COLO668 (cell line): ENCODE measurements at regions not wholly inside any gene's neighbourhood (a gene's known extent, or its start where the extent isn't known, plus 50 kb on each side); places are given as distances from the start of the nearest gene placed in this dataset.

Experiments
- DNase-seq: peaks from one replicate; lab custom pipeline; 2025; ENCODE audit not compliant: unreplicated experiment; lab: John Stamatoyannopoulos, UW

DNA sequence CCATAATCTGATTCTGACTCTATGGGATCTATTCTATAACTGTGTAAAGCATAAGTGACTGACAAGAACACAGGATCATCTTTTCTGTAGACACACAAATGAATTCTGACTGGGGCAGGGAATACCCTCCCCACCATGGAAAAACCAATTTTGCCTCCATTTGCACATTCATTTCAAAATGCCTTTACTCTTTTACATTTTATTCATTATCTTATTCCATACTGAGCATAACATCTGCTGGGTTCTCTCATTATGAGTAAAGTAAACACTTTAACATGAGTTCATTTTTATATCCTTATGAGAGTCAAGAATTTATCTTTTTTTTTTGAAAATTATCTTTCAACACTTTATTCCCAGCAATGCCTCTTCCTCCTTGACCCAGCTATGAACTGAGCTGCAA, 163.5 kb downstream of the RNF152 start:
- DNase-seq, result no peak

DNA sequence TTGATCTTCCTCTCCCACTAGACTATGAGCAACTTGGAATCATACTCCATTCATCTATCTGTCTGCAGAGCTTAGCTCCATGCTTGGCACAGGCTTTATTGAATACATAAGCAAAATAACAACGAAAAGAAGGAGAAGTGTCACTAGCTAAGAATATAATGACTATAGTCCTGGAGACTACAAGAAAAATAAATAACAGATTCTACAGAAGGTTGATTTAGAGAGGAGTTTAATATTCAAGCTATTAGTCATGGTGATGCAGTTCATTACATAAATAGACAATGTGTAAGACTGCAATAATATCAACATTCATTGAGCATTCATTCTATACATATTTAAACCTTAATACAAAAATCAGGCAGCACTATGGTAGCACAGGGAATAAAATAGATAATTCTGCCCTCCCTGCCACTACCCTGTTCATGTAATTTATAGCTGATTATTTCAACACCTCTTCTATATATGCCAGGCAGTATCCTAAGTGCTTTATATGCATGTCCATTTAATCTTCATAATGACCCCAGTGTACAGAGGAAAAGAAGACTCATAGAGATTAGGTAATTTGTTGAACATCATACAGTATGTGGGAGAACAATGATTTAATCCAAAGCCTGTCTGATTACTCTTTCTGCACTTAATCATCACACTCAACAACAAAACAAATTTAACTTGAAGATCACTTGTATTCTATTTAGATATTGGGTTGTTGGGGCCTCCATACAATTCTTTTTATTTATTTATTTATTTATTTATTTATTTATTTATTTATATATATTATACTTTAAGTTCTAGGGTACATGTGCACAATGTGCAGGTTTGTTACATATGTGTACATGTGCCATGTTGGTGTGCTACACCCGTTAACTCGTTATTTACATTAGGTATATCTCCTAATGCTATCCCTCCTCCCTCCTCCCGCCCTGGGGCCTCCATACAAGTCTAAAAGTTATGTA, 165.3 kb downstream of the RNF152 start:
- no peak for DNase-seq

DNA sequence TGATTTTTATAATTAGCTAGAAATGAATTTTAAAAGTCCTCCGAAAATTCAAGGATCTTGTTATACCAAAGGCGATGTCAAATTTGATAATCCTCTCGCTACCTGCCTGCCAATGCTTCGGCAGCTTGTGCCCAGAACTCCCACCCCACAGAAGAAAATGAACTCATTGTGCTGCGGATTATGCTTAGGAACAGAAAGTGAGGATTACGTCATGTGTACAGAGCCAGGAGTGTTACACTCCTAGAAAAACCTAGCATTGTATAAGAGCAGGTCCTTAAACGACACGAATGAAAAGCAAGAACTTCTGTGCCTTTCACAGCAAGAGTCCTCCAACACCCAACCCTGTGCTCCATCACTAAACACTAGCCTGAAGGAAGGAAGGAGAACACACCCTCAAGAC, 168.3 kb downstream of the RNF152 start:
- no peak for DNase-seq

DNA sequence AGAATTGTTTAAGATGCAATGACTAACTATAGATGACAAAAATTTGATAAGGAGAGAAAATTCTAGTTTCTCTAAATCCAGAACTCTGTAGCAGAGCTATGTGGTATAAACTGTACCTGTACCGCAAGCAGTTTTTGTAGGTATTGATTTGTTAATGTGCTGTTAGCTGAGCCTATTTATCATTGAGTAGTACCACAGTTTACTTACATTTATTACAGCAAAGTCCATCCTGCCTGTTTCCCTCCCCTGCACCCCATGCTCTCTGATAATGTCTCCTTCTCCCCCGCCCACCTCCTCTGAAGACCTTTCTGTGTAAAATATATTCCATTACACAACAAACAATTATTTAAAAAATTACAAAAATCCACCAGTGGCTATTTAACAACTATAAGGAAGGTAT, 170.6 kb downstream of the RNF152 start:
- DNase-seq, result no peak

DNA sequence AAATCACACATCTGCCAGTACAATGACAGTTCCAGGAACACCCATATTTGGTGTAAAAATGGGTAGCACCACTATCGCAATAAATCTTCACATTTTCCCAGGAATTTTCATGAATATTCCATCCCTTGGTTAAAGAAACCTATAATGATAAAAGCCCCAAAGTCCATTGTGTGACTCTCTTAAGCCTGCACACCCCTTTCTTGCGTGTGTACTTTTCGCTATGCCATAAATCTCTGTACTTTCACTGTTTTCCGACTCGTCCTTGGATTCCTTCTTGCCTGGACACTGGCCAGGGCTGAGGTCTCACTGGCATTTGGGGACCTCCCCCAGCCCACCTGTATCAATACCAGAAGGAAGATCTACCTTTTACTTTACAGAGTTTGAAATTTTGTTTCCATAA, 172.3 kb downstream of the RNF152 start:
- no peak for DNase-seq

DNA sequence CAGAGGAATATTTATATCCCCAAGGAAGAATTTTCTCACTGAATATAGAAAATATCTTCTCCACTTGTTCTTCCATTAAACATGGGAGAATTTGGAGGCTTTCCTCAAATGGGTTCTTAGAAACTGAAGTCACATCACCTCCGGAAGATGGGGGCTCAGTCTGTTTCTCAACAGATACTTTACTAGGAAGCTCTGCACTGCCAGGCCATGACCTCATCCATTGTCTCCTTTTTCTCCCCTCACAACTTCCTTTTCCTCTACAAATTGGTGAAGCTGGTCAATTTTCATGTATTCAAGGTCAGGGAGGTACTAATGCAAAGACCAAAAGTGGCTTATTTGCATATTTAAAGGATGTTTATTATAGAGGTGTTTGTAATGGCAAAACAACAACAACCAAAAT, 173.1 kb downstream of the RNF152 start:
- DNase-seq, result no peak

DNA sequence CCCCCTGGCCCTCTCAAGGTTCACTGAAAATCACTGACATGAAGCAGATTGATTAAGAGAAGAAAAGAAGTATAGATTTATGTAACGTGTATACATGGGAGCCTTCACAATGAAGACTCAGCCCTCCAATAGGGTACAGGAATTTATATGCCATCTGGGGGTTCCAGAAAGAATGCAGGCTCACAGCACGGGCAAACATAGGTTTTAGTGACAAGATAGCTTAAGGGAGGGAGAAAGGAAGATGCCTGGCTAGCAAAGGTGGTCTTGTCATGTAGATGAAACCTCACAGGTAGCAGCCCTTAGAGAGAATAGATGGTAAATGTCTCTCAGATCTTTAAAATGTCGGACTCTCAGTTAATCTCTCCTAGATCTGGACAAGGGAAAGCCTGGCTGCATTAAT, 173.9 kb downstream of the RNF152 start:
- no peak for DNase-seq

DNA sequence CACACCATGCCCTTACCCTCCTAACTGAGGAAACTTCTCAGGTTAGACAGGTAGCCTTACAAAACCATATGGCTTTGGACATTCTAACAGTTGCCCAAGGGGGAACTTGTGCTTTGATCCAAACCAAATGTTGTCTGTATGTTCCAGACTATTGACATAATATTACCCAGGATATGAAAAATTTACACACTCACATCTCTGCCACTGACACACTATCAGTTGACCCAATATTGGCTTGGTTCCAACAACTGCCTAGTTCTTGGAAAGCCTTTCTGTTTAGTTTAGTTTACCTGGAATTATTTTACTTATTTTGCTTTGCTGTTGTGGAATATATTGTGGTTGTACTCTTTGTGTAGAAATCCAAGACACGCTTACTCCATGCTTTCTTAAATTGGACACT, 178.4 kb downstream of the RNF152 start:
- no peak for DNase-seq

DNA sequence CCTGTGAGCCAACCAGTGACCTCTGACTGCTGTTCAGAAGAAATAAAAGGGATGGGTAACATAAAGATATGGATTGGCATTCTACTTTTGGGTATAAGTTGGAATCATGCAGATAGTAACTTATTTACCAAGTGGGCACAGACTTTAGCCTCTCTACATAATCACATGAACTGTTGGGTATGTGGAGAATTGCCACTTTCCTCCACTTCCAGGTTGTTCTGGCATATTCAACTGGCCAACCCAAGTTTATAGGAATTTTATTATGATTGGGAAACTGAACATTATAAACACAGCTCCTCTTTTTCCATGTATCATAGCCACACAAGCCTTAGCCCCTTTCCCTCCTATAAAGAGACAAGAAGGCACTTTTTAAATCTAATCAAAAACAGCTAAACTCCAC, 179.3 kb downstream of the RNF152 start:
- DNase-seq, result no peak

DNA sequence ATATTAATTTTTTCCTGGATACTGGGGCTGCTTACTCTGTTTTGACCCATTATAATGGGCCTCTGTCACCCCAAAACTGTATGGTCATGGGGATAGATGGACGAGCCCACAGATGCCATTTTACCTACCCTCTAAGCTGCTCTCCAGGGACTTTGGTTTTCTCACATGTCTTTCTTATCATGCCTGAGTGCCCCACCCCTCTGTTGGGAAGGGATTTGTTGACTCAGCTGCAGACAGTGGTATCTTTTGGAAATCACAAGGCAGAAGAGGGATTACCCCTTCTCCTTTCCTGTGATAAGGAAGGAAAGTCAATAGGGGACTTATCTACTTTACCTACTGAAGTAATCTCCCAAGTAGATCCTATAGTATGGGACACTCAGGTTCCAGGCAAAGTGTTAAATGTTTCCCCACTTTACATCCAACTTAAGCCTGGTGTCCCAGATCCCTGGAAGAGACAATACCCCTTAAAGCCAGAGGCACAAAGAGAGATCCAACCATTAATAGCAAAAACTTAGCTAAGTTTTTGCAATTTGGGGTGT, 182.7 kb downstream of the RNF152 start:
- DNase-seq, result no peak

DNA sequence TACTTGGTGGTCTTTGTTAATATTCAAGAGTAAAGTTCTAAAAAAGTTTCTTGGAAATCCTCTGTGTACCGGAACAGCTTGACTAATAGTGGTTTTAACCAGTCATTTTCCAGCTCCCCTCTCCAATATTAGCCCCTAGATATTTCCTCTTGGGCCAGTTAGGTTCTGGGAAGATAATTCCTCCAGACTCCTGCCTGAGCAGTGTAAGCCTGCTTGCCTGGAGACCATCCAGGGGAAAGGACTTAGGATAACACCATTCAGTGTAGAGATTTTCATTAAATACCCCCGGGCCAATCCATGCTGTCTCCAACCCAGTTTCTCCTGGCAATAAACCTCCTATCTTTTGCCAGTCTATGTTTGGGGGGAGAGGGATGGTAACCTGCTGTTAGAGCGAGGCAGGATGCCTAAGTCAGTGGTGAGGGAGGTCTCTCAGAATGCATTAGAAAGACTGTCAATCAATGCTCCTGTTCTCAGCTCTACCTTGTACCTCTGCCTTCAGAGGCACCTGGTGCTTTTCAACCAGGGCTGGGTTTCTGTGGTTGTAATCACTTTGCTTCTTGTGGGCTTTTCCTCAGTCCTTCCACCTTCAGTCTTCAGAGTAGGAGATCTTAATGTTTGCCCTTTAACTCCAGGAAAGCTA, 186.4 kb downstream of the RNF152 start:
- DNase-seq, result no peak

DNA sequence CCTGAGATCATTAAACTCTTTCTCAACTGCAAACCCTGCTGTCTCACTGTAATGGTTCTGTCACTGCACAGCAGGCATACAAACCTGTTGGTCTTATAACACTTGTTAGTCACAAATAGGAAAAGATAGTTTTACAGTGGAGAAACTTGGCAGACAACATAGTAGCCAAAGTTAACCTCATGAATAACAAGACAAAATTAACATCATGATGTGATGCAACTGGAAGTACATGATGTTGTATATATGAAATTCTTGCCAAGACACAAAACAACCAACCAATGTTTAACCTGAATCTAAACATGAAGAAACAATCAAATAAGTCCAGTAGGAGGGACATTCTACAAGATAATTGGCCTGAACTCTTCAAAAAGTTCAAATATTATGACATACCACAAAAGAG, 189.3 kb downstream of the RNF152 start:
- no peak for DNase-seq

DNA sequence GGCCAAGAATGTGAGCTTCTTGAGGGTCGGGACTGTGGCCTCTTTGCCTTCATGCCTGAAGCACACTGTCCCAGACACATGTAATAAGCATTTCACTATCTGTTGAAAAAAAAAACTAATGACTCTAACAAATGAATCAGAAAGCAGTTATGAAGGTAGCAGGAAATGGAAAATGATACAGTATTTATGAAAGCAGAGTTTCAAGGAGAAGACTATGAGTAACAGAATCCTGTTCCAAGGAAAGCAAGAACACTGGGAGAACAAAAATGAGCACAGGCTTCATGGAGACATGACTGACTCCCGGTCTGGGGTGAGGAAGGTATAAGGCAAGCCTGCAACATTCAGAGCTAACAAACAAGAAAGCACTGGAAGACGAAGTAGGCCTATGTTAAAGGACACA, 190.8 kb downstream of the RNF152 start:
- no peak for DNase-seq

DNA sequence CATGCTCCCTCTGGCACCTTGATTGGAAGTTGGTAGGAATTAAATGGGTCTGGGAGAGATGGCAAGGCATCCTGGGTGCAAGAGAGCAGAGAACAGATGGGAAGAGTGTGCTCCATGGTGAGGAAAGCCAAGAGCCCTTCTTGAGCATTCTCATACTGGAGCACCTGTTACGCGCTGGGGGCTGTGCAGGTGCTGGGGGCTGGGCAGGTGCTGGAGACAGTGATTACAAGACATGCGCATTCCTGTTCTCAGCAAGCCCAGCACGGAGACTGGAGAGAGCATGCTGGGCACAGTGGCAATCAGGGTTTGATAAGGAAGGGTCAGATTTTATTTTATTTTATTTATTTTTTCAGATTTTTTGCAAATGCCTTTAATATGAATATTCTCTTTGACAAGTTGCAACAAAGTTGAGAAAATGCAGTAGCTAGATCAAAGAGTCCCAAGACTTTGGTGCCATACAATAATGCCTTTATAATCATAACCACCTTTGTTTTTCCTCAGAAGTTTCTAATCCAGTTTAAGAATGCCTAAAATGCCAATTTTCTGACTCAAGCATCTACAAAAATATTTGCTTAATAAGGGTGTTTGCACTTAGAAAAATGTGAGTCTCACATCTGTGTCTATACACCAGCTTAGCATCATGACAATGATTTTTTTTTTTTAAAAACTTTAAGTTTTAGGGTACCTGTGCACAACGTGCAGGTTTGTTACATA, 193.3 kb downstream of the RNF152 start:
- DNase-seq, result no peak

DNA sequence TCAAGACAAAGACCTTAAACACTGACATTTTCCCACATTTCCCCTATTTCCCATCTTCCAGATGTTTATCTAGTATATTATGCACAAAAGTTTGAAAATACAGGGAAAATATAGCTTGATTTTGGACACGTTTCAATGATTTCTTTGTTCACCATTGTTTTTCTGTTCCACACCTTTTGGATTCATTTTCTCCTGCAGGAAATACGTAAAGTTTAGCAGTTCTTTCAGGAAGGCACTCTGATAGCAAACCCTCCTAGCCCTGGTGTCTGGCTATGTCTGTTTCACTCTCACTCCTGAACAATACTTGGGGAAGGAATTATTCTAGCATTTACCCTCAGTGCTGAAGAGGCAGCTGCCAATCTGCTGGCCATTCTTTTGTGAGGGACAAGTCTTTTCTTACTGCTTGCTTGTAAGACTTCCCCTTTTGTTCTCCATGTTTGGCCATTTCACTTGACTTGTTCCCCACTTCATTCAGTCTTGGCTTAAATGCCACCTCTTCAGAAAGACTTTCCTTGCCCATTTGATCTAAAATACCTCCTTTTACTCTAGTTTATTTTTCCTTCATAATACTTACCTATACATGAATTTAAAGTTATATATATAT, 195.4 kb downstream of the RNF152 start:
- no peak for DNase-seq

DNA sequence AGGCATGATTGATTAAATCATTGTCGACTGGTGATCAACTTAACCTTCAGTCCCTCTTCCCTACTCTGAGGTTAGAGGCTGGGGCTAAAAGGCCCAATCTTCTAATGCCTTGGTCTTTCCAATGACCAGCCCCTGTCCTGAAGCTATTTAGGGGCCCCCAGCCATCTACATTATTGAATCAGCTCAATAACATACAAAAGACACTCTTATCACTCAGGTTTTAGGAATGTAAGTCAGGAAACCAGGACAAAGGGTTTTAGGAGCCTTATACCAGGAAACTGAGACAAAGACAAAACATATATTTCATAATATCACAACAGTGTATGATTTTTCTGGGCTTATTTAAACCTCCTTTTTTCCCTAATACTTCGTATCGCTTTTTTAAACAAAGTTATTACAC, 198.6 kb downstream of the RNF152 start:
- DNase-seq, result no peak

DNA sequence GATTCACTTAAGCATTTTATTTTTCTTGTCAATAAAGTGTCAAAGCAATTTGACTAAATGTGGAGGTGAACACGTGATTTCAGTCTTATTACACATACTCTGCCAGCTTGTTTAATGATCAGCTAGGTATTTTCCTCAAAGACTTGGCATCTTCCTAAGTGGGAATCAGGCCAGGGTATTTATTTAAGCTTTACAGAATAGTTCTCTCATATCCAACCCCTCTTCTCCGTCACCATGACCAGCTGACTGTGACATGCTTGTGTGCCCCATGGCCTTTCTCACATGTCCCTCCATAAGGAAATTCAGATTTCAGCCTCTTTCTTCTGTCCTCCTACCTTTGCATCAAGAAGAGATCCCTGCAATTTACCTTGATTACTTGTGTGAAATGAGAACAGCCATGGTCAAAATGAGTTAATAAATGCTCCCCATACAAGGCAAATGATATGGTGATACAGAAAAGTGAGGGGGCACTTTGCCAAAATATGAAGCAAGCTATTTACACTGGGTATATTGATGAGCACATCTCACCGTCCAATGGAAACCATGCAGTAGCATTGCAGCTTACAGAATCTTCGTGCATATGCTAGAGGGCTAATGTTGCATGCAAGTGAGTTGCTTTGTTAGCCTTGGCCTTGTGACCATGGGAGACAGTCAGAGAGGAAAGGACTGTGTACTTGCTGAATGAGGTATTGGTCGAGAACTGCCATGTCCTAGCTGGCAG, 202.2 kb downstream of the RNF152 start:
- no peak for DNase-seq

DNA sequence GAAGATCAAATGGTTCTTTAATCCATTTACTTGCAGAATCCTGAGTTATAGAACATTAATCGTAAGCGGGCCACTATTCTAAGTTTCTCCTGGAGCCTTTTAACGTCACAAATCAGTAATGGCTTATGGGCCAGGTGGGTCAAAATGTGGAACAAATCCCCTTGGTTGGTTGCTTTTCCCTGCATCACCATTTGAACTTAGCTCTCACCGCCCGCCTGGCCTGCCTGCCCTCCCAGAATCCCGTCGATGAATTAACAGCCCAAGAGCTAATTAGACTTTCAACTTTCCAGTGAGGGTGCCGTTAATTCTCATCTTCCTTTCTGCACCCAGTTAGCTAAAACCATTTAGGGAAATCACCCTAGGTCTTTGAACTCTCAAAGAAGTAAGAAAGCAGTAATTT, 205.5 kb downstream of the RNF152 start:
- no peak for DNase-seq

DNA sequence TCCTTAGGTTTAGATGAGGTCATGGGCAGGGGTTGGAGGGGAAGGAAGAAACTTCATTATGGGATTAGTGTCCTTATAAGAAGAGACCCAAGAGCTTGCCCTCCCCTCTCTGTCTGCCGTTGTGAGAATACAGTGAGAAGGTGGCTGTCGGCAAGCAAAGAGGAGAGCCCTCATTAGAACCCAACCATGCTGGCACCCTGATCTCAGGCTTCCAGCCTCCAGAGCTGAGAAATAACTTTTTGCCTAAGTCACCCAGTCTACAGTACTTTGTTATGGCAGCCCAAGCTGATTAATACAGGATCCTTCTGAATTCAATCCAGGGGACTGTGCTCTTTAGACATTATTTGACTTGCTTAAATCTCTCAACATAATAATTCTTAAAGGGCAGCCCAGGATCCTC, 209.0 kb downstream of the RNF152 start:
- no peak for DNase-seq

DNA sequence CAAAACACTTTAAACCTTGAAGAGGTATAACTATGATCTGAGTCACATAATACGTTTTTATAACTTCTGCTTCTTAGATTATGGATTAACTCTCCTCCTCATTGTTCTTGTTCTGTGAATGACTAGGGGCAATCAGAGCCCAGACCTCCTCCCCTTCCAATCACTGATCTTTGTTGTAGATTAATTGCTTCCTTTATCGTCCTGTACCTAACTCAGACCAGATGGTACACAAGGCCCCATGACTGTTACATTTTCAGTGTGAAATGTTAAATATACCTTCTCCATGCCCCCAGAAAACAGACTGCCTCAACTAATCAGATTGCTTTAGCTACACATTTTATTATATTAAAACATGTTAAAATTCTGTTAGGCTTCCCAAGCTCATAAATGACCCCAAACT, 211.7 kb downstream of the RNF152 start:
- DNase-seq, result no peak

DNA sequence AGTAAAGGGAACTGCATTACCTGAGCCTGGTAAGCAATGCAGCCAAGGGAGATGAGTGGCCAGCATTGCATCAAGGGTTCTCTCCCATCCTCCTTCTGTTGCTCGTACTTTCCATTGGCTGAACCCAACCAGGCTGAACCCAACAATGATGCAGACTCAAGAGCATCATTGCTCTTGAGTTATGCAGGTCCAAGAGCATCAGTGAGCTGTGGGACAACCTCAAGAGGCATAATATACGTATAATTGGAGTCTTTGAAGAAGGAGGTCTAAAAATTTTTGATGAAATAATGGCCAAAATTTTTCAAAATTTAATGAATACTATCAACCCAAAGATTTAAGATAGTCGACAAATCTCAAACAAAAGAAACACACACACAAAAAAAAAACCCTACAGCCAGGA, 213.0 kb downstream of the RNF152 start:
- no peak for DNase-seq
